Heart left ventricle (tissue), 16 donors: ENCODE measurements at regions not wholly inside any gene's neighbourhood (a gene's known extent, or its start where the extent isn't known, plus 50 kb on each side); places are given as distances from the start of the nearest gene placed in this dataset.

Experiments used
- ATAC-seq, 4 donors: fragments of 200-7000 bp; cut with Tn5 transposase; one replicate each; pipeline ENCODE4 v1.9.1; 2020 to 2022; ENCODE audit warnings: moderate library complexity in 4 of 4, mild to moderate bottlenecking in 3 of 4, moderate number of reproducible peaks in 1 of 4
- DNase-seq, 5 donors: peaks; one replicate each; pipeline ENCODE4 v3.0.0-alpha.2; 2020
- H3K27ac ChIP-seq, 12 donors: fragments of 200-600 bp; sonication (generic) in 4 of 12; one replicate each; pipeline versions ENCODE4 v1.5.0 to v1.8.0; 2016 to 2022; ENCODE audit warnings: mild to moderate bottlenecking in 2 of 12
- H3K27me3 ChIP-seq, 9 donors: fragments of 200-600 bp; sonication (generic) in 2 of 9; one replicate each; pipeline versions ENCODE4 v1.5.1 to v1.8.0; 2016 to 2022; ENCODE audit warnings: mild to moderate bottlenecking in 3 of 9
- H3K36me3 ChIP-seq, 9 donors: fragments of 200-600 bp; sonication (generic) in 2 of 9; one replicate each; pipeline versions ENCODE4 v1.5.0 to v1.8.0; 2018 to 2022; ENCODE audit warnings: mild to moderate bottlenecking in 2 of 9
- H3K4me1 ChIP-seq, 12 donors: fragments of 200-600 bp; sonication (generic) in 4 of 12; one replicate each; pipeline versions ENCODE4 v1.5.0 to v1.8.0; 2016 to 2022; ENCODE audit warnings: mild to moderate bottlenecking in 3 of 12
- H3K4me3 ChIP-seq, 12 donors: fragments of 200-600 bp; sonication (generic) in 4 of 12; one replicate each; pipeline versions ENCODE4 v1.5.0 to v1.8.0; 2017 to 2022; ENCODE audit warnings: mild to moderate bottlenecking in 9 of 12, moderate library complexity in 4 of 12
- H3K9me3 ChIP-seq, 12 donors: fragments of 200-600 bp; sonication (generic) in 4 of 12; one replicate each; pipeline versions ENCODE4 v1.5.0 to v1.8.0; 2016 to 2022; ENCODE audit warnings: mild to moderate bottlenecking in 1 of 12
- CTCF ChIP-seq, 12 donors: fragments of 200-600 bp; sonication (generic) in 4 of 12; IDR thresholded peaks; one replicate each; pipeline versions ENCODE4 v1.5.0 to v1.8.0; 2018 to 2022; ENCODE audit warnings: antibody characterized with exemption in 12 of 12, mild to moderate bottlenecking in 5 of 12
- POLR2A ChIP-seq, 2 donors: fragments of 450-650 bp; IDR thresholded peaks; one replicate each; pipeline ENCODE4 v1.6.1; 2017; ENCODE audit warnings: antibody characterized with exemption in 2 of 2, mild to moderate bottlenecking in 2 of 2, moderate library complexity in 2 of 2
- WGBS, 4 donors: extraction: QIAGEN DNeasy Blood & Tissue Kit in 2 of 4; methylation state at CpG; one replicate each; pipeline versions ENCODE4 v1.1.5 to v1.1.7; 2013 to 2018; 5-methylcytosine and 5-hydroxymethylcytosine counted together
- intact Hi-C, 10 donors: fragments of 100-400 bp; cut with DNase I; formaldehyde crosslinking; loops; one replicate each; pipeline versions ENCODE4 v1.11.1 to v1.14.2; 2022
- donor health status: ischemic (EF 13 %, LVEDD 7.1; RV severe dilation, severe dysfunction).
- donor health status: healthy with polysubstance abuse.
- donor health status: DM: no; HTN: yes; CAD: no.
- donor health status: DM: no; HTN: no; CAD: no.
- donor health status: ischemic (EF 25% LVEDD 6.9; RV normal size, moderate dysfunction).
- donor health status: ischemic (EF 25% LVEDD 5.7; RV mildly dilated, moderate dysfunction).
- donor health status: healthy.
- donor health status: DM: yes; HTN: yes; CAD: no.
- donor health status: ischemic (EF 35%, LVEDD 5.7; RV mildly dilated, moderate dysfunction).
- donor health status: nonischemic (EF 11% LVEDD 7.7; RV severe dilation, severe dysfunction).
- donor health status: DM: yes; HTN: yes; CAD: no.
- donor health status: PGD.
- donor health status: ischemic (EF 29% LVEDD 5.4; RV normal size, mild dysfunction).
- donor health status: nonischemic (EF 23%, LVEDD 6.1; RV moderate dilation, normal function).

GRCh38 chr5:167271081-167271480, 1020.4 kb upstream of the WWC1 start:
- Histone ChIP-seq H3K9me3 (no peaks in the 10 kb centered on the region), H3K27ac (no peak overlapping the region), H3K4me3 (no peak overlapping the region), H3K36me3 (no peaks in the 10 kb centered on the region), H3K27me3 (no peaks in the 10 kb centered on the region), H3K4me1 (no peaks in the 10 kb centered on the region)
- no peak for DNase-seq
- 69 to 77% (median 74%) methylated on average over 3 of the region's 3 CpGs for WGBS, 4 donors
- intact Hi-C loops, result no loop called here
- no peak for ATAC-seq
- TF ChIP-seq POLR2A (IDR thresholded peaks at IDR 0.05) (no peak), CTCF (IDR thresholded peaks at IDR 0.05) (no peak)

- intact Hi-C loops, result no loop called here
- TF ChIP-seq CTCF (IDR thresholded peaks at IDR 0.05) (no peak), POLR2A (IDR thresholded peaks at IDR 0.05) (no peak)
- Histone ChIP-seq H3K27ac (no peak overlapping the region), H3K4me3 (no peak overlapping the region), H3K9me3 (no peaks in the 10 kb centered on the region), H3K27me3 (no peaks in the 10 kb centered on the region), H3K36me3 (no peaks in the 10 kb centered on the region), H3K4me1 (no peaks in the 10 kb centered on the region)
- no peak for ATAC-seq
- WGBS, 4 donors, result 67 to 83% (median 73%) methylated on average over 4 of the region's 4 CpGs
- DNase-seq, result no peak
Observed at GRCh38 chr5:167271511-167271910, 1019.9 kb upstream of the WWC1 start.

- Histone ChIP-seq H3K4me3 (no peak overlapping the region), H3K4me1 (no peaks in the 10 kb centered on the region), H3K36me3 (no peaks in the 10 kb centered on the region), H3K9me3 (no peaks in the 10 kb centered on the region), H3K27me3 (no peaks in the 10 kb centered on the region), H3K27ac (no peak overlapping the region)
- intact Hi-C loops, result no loop called here
- ATAC-seq (no peak), DNase-seq (no peak)
- TF ChIP-seq CTCF (IDR thresholded peaks at IDR 0.05), result no peak
- no peak for TF ChIP-seq POLR2A (IDR thresholded peaks at IDR 0.05)
- WGBS, 4 donors, result 75 to 89% (median 77%) methylated on average over 3 of the region's 3 CpGs
Observed at GRCh38 chr5:167280111-167280510, 1011.3 kb upstream of the WWC1 start.

GRCh38 chr5:167281925-167282324, 1009.5 kb upstream of the WWC1 start:
- DNase-seq (no peak), ATAC-seq (no peak)
- H3K4me1 ChIP-seq, result no peaks in the 10 kb centered on the region
- WGBS, 4 donors, result 90 to 96% (median 92%) methylated on average over 3 of the region's 3 CpGs
- TF ChIP-seq POLR2A (IDR thresholded peaks at IDR 0.05), result no peak
- no peak for TF ChIP-seq CTCF (IDR thresholded peaks at IDR 0.05)
- no peaks in the 10 kb centered on the region for H3K36me3 ChIP-seq
- H3K27me3 ChIP-seq, result no peaks in the 10 kb centered on the region
- no peak overlapping the region for H3K27ac ChIP-seq
- H3K9me3 ChIP-seq, result no peaks in the 10 kb centered on the region
- intact Hi-C loops, result no loop called here
- H3K4me3 ChIP-seq, result no peak overlapping the region
